Smooth muscle cell (in vitro differentiated cells): ENCODE measurements at regions not wholly inside any gene's neighbourhood (a gene's known extent, or its start where the extent isn't known, plus 50 kb on each side); places are given as distances from the start of the nearest gene placed in this dataset.
A peak's percentile ranks its signal among the peaks of the same experiment; 100 is the strongest.

Experiments used
- DNase-seq: peaks from one replicate; lab custom pipeline; 2025; ENCODE audit not compliant: unreplicated experiment; lab: John Stamatoyannopoulos, UW
- H2AFZ ChIP-seq: fragments of 200-600 bp; sonication (generic); 2 replicates; pipeline ENCODE4 v1.6.0; 2016; ENCODE audit warnings: antibody characterized with exemption, low read depth, mild to moderate bottlenecking
- H3F3A ChIP-seq: fragments of 200-600 bp; sonication (generic); 2 replicates; pipeline ENCODE4 v1.6.0; 2017; ENCODE audit warnings: antibody characterized with exemption, low read depth
- H3K27ac ChIP-seq: fragments of 200-600 bp; sonication (generic); 2 replicates; pipeline ENCODE4 v1.5.1; 2016; ENCODE audit warnings: low read depth, mild to moderate bottlenecking
- H3K27me3 ChIP-seq: fragments of 200-600 bp; sonication (generic); 2 replicates; pipeline ENCODE4 v1.6.1; 2016; ENCODE audit warnings: low read depth, mild to moderate bottlenecking
- H3K36me3 ChIP-seq: fragments of 200-600 bp; sonication (generic); 2 replicates; pipeline ENCODE4 v1.5.1; 2016; ENCODE audit warnings: low read depth
- H3K4me1 ChIP-seq: fragments of 200-600 bp; sonication (generic); 2 replicates; pipeline ENCODE4 v1.5.1; 2016; ENCODE audit warnings: low read depth
- H3K4me2 ChIP-seq: fragments of 200-600 bp; sonication (generic); 2 replicates; pipeline ENCODE4 v1.6.0; 2016; ENCODE audit warnings: mild to moderate bottlenecking
- H3K4me3 ChIP-seq: fragments of 200-600 bp; sonication (generic); 2 replicates; pipeline ENCODE4 v1.5.1; 2016; ENCODE audit warnings: mild to moderate bottlenecking
- H3K79me2 ChIP-seq: fragments of 200-600 bp; sonication (generic); 2 replicates; pipeline ENCODE4 v1.6.0; 2016; ENCODE audit warnings: low read depth, mild to moderate bottlenecking
- H3K9ac ChIP-seq: fragments of 200-600 bp; sonication (generic); 2 replicates; pipeline ENCODE4 v1.6.0; 2016; ENCODE audit warnings: low read depth
- H3K9me3 ChIP-seq: fragments of 200-600 bp; sonication (generic); replicated peaks from 2 replicates; pipeline ENCODE4 v1.5.1; 2016; ENCODE audit warnings: low read depth
- H4K20me1 ChIP-seq: fragments of 200-600 bp; sonication (generic); 2 replicates; pipeline ENCODE4 v1.6.0; 2016; ENCODE audit warnings: low read depth
- WGBS: methylation state at CpG from one replicate; pipeline ENCODE4 v1.1.7; 2016; ENCODE audit warnings: low lambda C conversion rate; 5-methylcytosine and 5-hydroxymethylcytosine counted together
- TF ChIP-seq, protein P1 (sequence below): fragments of 200-600 bp; sonication (generic); IDR thresholded peaks from 2 replicates; pipeline ENCODE4 v1.5.1; 2017; ENCODE audit warnings: borderline replicate concordance, mild to moderate bottlenecking, antibody characterized with exemption; ENCODE audit not compliant: insufficient read depth, poor library complexity, severe bottlenecking

DNA sequence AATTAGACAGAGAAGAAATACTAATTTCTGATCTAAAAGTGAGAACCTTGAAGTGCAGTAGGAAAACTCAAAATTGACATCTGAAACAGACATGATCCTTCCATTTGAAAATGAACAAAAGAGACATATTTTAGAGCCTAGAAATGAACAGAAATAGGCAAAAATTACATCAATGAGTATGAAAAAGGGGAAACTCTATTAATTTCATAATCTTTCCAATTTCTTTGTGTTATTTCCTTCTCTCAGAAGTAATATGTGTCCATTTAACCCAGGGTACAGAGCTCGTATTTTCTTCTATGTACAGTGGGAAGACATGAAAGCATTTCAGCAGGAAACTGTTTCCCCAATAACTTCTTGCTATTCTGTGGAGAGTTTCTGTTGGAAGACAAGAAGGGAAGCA is 263.1 kb downstream of the CGGBP1 start:
- Histone ChIP-seq H2AFZ (no peak overlapping the region), H3K4me2 (no peak overlapping the region), H3F3A (no peaks in the 10 kb centered on the region), H3K27me3 (peaks cover 51% of the 10 kb centered on the region), H3K9ac (no peak overlapping the region), H3K79me2 (no peaks in the 10 kb centered on the region), H3K27ac (no peak overlapping the region), H3K36me3 (no peaks in the 10 kb centered on the region), H3K4me3 (no peak overlapping the region), H4K20me1 (no peaks in the 10 kb centered on the region), H3K9me3 (no peaks in the 10 kb centered on the region), H3K4me1 (no peaks in the 10 kb centered on the region)
- TF ChIP-seq, protein P1, sequence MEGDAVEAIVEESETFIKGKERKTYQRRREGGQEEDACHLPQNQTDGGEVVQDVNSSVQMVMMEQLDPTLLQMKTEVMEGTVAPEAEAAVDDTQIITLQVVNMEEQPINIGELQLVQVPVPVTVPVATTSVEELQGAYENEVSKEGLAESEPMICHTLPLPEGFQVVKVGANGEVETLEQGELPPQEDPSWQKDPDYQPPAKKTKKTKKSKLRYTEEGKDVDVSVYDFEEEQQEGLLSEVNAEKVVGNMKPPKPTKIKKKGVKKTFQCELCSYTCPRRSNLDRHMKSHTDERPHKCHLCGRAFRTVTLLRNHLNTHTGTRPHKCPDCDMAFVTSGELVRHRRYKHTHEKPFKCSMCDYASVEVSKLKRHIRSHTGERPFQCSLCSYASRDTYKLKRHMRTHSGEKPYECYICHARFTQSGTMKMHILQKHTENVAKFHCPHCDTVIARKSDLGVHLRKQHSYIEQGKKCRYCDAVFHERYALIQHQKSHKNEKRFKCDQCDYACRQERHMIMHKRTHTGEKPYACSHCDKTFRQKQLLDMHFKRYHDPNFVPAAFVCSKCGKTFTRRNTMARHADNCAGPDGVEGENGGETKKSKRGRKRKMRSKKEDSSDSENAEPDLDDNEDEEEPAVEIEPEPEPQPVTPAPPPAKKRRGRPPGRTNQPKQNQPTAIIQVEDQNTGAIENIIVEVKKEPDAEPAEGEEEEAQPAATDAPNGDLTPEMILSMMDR, result no peak
- 98% methylated on average over 1 of the region's 1 CpG for WGBS
- no peak for DNase-seq

DNA sequence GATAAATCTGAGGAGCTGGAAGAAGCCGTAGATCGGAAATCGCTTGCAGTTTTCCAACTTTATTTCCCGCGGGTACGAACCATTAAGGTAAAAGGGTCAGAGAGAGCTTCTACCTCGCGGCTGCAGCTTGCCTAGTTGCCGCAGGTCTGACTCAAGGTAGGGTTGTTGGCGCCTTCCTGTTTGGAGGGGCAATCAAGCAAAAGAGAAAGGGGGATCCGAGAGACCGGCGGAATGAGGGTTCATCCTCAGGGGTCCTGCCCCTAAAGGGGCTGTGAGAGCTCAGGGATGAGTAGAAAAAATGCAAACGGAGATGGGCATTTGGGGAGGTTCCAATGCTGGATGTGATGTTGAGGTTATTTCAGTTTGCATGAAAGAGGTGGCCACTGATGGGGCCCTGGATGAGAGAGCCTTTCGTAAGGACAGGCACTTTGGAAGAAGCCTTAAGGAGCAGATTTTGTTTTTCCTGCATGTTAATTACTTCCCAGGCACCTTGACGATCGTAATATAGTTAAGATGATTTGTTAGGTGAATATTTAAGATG is 265.4 kb downstream of the CGGBP1 start:
- Histone ChIP-seq H4K20me1 (no peaks in the 10 kb centered on the region), H3K36me3 (no peaks in the 10 kb centered on the region), H3K27ac (no peak overlapping the region), H3F3A (no peaks in the 10 kb centered on the region), H3K4me1 (no peaks in the 10 kb centered on the region), H3K4me3 (peak overlapping the region; percentile 51), H2AFZ (peak overlapping the region; percentile 73), H3K27me3 (peaks cover 51% of the 10 kb centered on the region), H3K4me2 (peak overlapping the region; percentile 94), H3K79me2 (no peaks in the 10 kb centered on the region), H3K9ac (no peak overlapping the region), H3K9me3 (no peaks in the 10 kb centered on the region)
- no peak for DNase-seq
- WGBS, result 12% methylated on average over 17 of the region's 17 CpGs
- TF ChIP-seq, protein P1, result no peak

DNA sequence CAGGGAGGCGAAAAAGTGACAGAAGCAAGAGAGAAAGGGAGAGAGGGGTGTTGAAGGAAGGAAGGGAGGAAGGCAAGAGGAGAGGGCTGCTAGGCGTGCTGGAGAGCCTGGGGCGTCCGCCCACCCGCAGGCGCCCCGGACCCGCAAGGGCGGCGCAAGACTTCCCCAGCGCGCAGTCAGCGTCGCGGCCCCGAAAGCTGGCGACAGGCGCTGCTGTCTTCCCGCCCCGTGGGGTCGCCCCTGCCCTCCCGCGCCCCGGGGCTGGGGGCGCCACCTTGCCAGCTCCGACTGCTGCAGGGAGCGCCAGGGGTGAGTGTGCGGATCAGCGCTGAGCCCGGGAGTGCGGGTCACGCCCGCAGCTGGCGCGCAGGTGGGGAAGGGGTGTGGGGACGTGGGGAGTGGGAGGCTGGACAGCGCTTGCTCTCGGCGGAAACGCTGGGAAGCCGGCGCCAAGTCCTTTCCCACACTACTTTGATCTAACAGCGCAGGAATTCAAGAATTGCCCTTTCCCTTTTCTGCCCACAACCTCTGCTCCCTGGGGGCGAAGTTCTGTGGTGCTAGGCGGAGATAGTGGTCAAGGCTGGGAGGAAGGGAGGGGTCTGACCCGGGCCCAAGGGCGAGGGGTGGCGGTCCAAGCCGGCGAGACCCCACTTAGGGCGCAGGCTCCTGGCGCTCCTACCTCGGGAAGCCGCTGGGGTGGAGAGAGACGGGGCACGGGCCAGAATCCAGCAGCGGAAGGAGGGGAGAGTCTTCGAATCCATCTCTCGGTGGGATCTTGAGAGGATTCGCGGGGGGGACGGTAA is 266.1 kb downstream of the CGGBP1 start, which contains the start of gene HTR1F:
Gene HTR1F (plus strand): TSS at position 173 of the 803 bp plus-strand sequence.
- 1% methylated on average over 53 of the region's 62 CpGs for WGBS
- Histone ChIP-seq H3F3A (no peaks in the 10 kb centered on the region), H4K20me1 (no peaks in the 10 kb centered on the region), H3K4me3 (peak within 1 kb of the TSS; percentile 51), H3K79me2 (no peaks in the 10 kb centered on the region), H3K9me3 (no peaks in the 10 kb centered on the region), H2AFZ (peak within 1 kb of the TSS; percentile 73), H3K9ac (no peak within 1 kb of the TSS), H3K4me2 (peak within 1 kb of the TSS; percentile 94), H3K27ac (no peak within 1 kb of the TSS), H3K4me1 (no peaks in the 10 kb centered on the region), H3K27me3 (peaks cover 51% of the 10 kb centered on the region), H3K36me3 (no peaks in the 10 kb centered on the region)
- TF ChIP-seq, protein P1, result no peak
- DNase-seq, result no peak
